GM23338 (cell line): ENCODE measurements at regions not wholly inside any gene's neighbourhood (a gene's known extent, or its start where the extent isn't known, plus 50 kb on each side); places are given as distances from the start of the nearest gene placed in this dataset.

Experiments
- ATAC-seq: fragments of 200-7000 bp; cut with Tn5 transposase; 3 replicates; pipeline ENCODE4 v1.9.1; 2020
- DNase-seq: peaks from one replicate; pipeline ENCODE4 v3.0.0-alpha.2; 2015; ENCODE audit warnings: low spot score
- H2AFZ ChIP-seq: fragments of 200-600 bp; sonication (generic); 2 replicates; pipeline ENCODE4 v1.8.0; 2016; ENCODE audit warnings: antibody characterized with exemption, mild to moderate bottlenecking, moderate library complexity
- H3F3A ChIP-seq: fragments of 200-600 bp; sonication (generic); replicated peaks from 2 replicates; pipeline ENCODE4 v1.8.0; 2017; ENCODE audit warnings: antibody characterized with exemption, mixed run types, low read depth
- H3K27ac ChIP-seq: fragments of 200-600 bp; sonication (generic); 2 replicates; pipeline ENCODE4 v1.6.1; 2016; ENCODE audit warnings: low read depth
- H3K27me3 ChIP-seq: fragments of 200-600 bp; sonication (generic); 2 replicates; pipeline ENCODE4 v1.8.0; 2016; ENCODE audit warnings: mild to moderate bottlenecking, mixed run types, moderate library complexity; ENCODE audit not compliant: insufficient read depth
- H3K36me3 ChIP-seq: fragments of 200-600 bp; sonication (generic); 2 replicates; pipeline ENCODE4 v1.8.0; 2016; ENCODE audit warnings: mild to moderate bottlenecking; ENCODE audit not compliant: insufficient read depth
- H3K4me1 ChIP-seq: fragments of 200-600 bp; sonication (generic); 2 replicates; pipeline ENCODE4 v1.8.0; 2016; ENCODE audit warnings: mild to moderate bottlenecking, moderate library complexity; ENCODE audit not compliant: insufficient read depth
- H3K4me2 ChIP-seq: fragments of 200-600 bp; sonication (generic); 2 replicates; pipeline ENCODE4 v1.7.1; 2017; ENCODE audit warnings: mixed run types
- H3K4me3 ChIP-seq: fragments of 200-600 bp; sonication (generic); 2 replicates; pipeline ENCODE4 v1.6.1; 2016; ENCODE audit warnings: mixed run types
- H3K79me2 ChIP-seq: fragments of 200-600 bp; sonication (generic); replicated peaks from 2 replicates; pipeline ENCODE4 v1.8.0; 2017; ENCODE audit warnings: mild to moderate bottlenecking; ENCODE audit not compliant: insufficient read depth
- H3K9me2 ChIP-seq: fragments of 200-600 bp; sonication (generic); 2 replicates; pipeline ENCODE4 v1.8.0; 2017; ENCODE audit not compliant: insufficient read depth
- H4K20me1 ChIP-seq: fragments of 200-600 bp; sonication (generic); replicated peaks from 2 replicates; pipeline ENCODE4 v1.8.0; 2017; ENCODE audit warnings: mild to moderate bottlenecking; ENCODE audit not compliant: insufficient read depth
- H3K27ac Mint-ChIP-seq: 2 replicates; pipeline ENCODE4 v1.8.0; 2020; ENCODE audit warnings: inconsistent platforms, mild to moderate bottlenecking, moderate library complexity, mixed read lengths
- H3K27me3 Mint-ChIP-seq: 3 replicates; pipeline ENCODE4 v1.8.0; 2022; ENCODE audit warnings: low read depth, mild to moderate bottlenecking, moderate library complexity, mixed read lengths, inconsistent platforms; ENCODE audit not compliant: insufficient read depth, poor library complexity
- H3K36me3 Mint-ChIP-seq: 3 replicates; pipeline ENCODE4 v1.8.0; 2021; ENCODE audit warnings: low read depth, mild to moderate bottlenecking, inconsistent platforms, moderate library complexity, mixed read lengths
- H3K4me1 Mint-ChIP-seq: 3 replicates; pipeline ENCODE4 v1.8.0; 2020; ENCODE audit warnings: mild to moderate bottlenecking, inconsistent platforms, mixed read lengths
- H3K4me3 Mint-ChIP-seq: 3 replicates; pipeline ENCODE4 v1.8.0; 2021; ENCODE audit warnings: moderate library complexity, mild to moderate bottlenecking, inconsistent platforms, mixed read lengths
- H3K9me3 Mint-ChIP-seq: 3 replicates; pipeline ENCODE4 v1.8.0; 2020; ENCODE audit warnings: moderate library complexity, mild to moderate bottlenecking, inconsistent platforms, mixed read lengths
- CREB1 ChIP-seq: fragments of 250-450 bp; sonication (Bioruptor Pico); IDR thresholded peaks from 2 replicates; pipeline ENCODE4 v1.5.0; 2020; ENCODE audit warnings: low read depth, mild to moderate bottlenecking, moderate library complexity
- ETS1 ChIP-seq: IDR thresholded peaks from 2 replicates; pipeline ENCODE4 v1.6.1; 2016; ENCODE audit warnings: antibody characterized with exemption
- EZH2 ChIP-seq: fragments of 200-600 bp; sonication (generic); IDR thresholded peaks from one replicate; pipeline ENCODE4 v1.8.0; 2017; ENCODE audit warnings: antibody characterized with exemption, mild to moderate bottlenecking, low read depth; ENCODE audit not compliant: unreplicated experiment
- EZH2phosphoT487 ChIP-seq: fragments of 200-600 bp; sonication (generic); IDR thresholded peaks from one replicate; pipeline ENCODE4 v1.8.1; 2018; ENCODE audit warnings: antibody characterized with exemption; ENCODE audit not compliant: unreplicated experiment
- NANOG ChIP-seq: IDR thresholded peaks from 2 replicates; pipeline ENCODE4 v1.6.1; 2016; ENCODE audit warnings: antibody characterized with exemption, borderline replicate concordance
- POLR2AphosphoS5 ChIP-seq: IDR thresholded peaks from 2 replicates; pipeline ENCODE4 v1.6.1; 2016; ENCODE audit warnings: antibody characterized with exemption, low read depth
- REST ChIP-seq: IDR thresholded peaks from one replicate; pipeline ENCODE4 v1.6.1; 2018; ENCODE audit warnings: antibody characterized with exemption; ENCODE audit not compliant: unreplicated experiment
- STAT1 ChIP-seq: IDR thresholded peaks from one replicate; pipeline ENCODE4 v1.6.1; 2016; ENCODE audit warnings: antibody characterized with exemption; ENCODE audit not compliant: unreplicated experiment
- ZNF114 ChIP-seq: fragments of 250-450 bp; sonication (Bioruptor Pico); IDR thresholded peaks from 2 replicates; pipeline ENCODE4 v1.5.0; 2020; ENCODE audit warnings: mild to moderate bottlenecking, moderate library complexity
- ZNF331 ChIP-seq: fragments of 250-450 bp; sonication (Bioruptor Pico); IDR thresholded peaks from 2 replicates; pipeline ENCODE4 v1.5.0; 2020; ENCODE audit warnings: low read depth, mild to moderate bottlenecking, moderate library complexity
- ZNF462 ChIP-seq: fragments of 250-450 bp; sonication (Bioruptor Pico); IDR thresholded peaks from 2 replicates; pipeline ENCODE4 v1.5.0; 2020; ENCODE audit warnings: mild to moderate bottlenecking, moderate library complexity

- TF ChIP-seq REST: no peak
- TF ChIP-seq NANOG: no peak
- TF ChIP-seq ZNF114: no peak
- TF ChIP-seq EZH2phosphoT487: no peak
Observed at GRCh38 chr6:91659891-91660290, 1073.0 kb upstream of the MAP3K7 start (continued).

- no peak overlapping the region; the same call in 2 of the 3 replicates for H3K4me3 Mint-ChIP-seq
- ATAC-seq: peak; percentile 20
- Histone ChIP-seq H3K79me2 (no peaks in the 10 kb centered on the region), H3K4me1 (peaks cover 23% of the 10 kb centered on the region), H3K9me2 (no peaks in the 10 kb centered on the region), H3K4me3 (peak overlapping the region; percentile 30; the same call in 1 of the 2 replicates), H3K27ac (peak overlapping the region; percentile 45; the same call in 1 of the 2 replicates), H3K36me3 (no peaks in the 10 kb centered on the region), H3K4me2 (peak overlapping the region; percentile 45), H3K27me3 (no peaks in the 10 kb centered on the region), H2AFZ (peak overlapping the region; percentile 75), H3F3A (no peaks in the 10 kb centered on the region), H4K20me1 (no peaks in the 10 kb centered on the region)
- H3K27ac Mint-ChIP-seq: peak overlapping the region; percentile 86
- TF ChIP-seq ZNF114 (no peak), ZNF331 (CRISPR knock-in tag) (no peak), CREB1 (CRISPR knock-in tag) (no peak), ZNF462 (no peak), EZH2 (no peak), STAT1 (no peak), NANOG (no peak), EZH2phosphoT487 (no peak), ETS1 (no peak), POLR2AphosphoS5 (no peak)
- H3K4me1 Mint-ChIP-seq: peaks cover 33% of the 10 kb centered on the region
- H3K9me3 Mint-ChIP-seq: no peaks in the 10 kb centered on the region; the same call in 2 of the 3 replicates
- H3K27me3 Mint-ChIP-seq: no peaks in the 10 kb centered on the region
- DNase-seq: peak; percentile 10
- H3K36me3 Mint-ChIP-seq: no peaks in the 10 kb centered on the region
Observed at GRCh38 chr6:91654793-91655192, 1067.9 kb upstream of the MAP3K7 start.
